Loucy (cell line): ENCODE measurements at regions not wholly inside any gene's neighbourhood (a gene's known extent, or its start where the extent isn't known, plus 50 kb on each side); places are given as distances from the start of the nearest gene placed in this dataset.

Experiments
- H2AFZ ChIP-seq: fragments of 200-600 bp; sonication (generic); 2 replicates; pipeline ENCODE4 v1.6.0; 2016; ENCODE audit warnings: antibody characterized with exemption, mild to moderate bottlenecking, low read length, moderate library complexity
- H3F3A ChIP-seq: fragments of 200-600 bp; 2 replicates; pipeline ENCODE4 v1.6.0; 2016; ENCODE audit warnings: antibody characterized with exemption, low read depth, mild to moderate bottlenecking
- H3K27me3 ChIP-seq: fragments of 200-600 bp; sonication (generic); 2 replicates; pipeline ENCODE4 v1.6.1; 2014; ENCODE audit warnings: low read length, mild to moderate bottlenecking; ENCODE audit not compliant: insufficient read depth, poor library complexity, severe bottlenecking
- H3K36me3 ChIP-seq: fragments of 200-600 bp; sonication (generic); 2 replicates; pipeline ENCODE4 v1.6.1; 2016; ENCODE audit warnings: low read length; ENCODE audit not compliant: insufficient read depth
- H3K4me1 ChIP-seq: fragments of 200-600 bp; sonication (generic); 2 replicates; pipeline ENCODE4 v1.5.1; 2014; ENCODE audit warnings: low read length, mild to moderate bottlenecking; ENCODE audit not compliant: insufficient read depth, poor library complexity, severe bottlenecking
- H3K4me2 ChIP-seq: fragments of 200-600 bp; sonication (generic); 2 replicates; pipeline ENCODE4 v1.6.0; 2014; ENCODE audit warnings: antibody characterized with exemption, low read length, low read depth, mild to moderate bottlenecking; ENCODE audit not compliant: poor library complexity, severe bottlenecking
- H3K4me3 ChIP-seq: fragments of 200-600 bp; sonication (generic); 2 replicates; pipeline ENCODE4 v1.5.1; 2014; ENCODE audit warnings: low read length, mild to moderate bottlenecking, mixed read lengths; ENCODE audit not compliant: poor library complexity, severe bottlenecking
- H3K79me2 ChIP-seq: fragments of 200-600 bp; sonication (generic); 2 replicates; pipeline ENCODE4 v1.6.1; 2014; ENCODE audit warnings: low read length; ENCODE audit not compliant: insufficient read depth
- H3K9ac ChIP-seq: fragments of 200-600 bp; sonication (generic); 2 replicates; pipeline ENCODE4 v1.6.0; 2014; ENCODE audit warnings: mild to moderate bottlenecking, low read depth, low read length, moderate library complexity; ENCODE audit not compliant: poor library complexity, severe bottlenecking
- H3K9me2 ChIP-seq: fragments of 200-600 bp; sonication (generic); replicated peaks from 2 replicates; pipeline ENCODE4 v1.6.1; 2016; ENCODE audit warnings: low read depth, low read length, mixed read lengths
- H3K9me3 ChIP-seq: fragments of 200-600 bp; sonication (generic); 2 replicates; pipeline ENCODE4 v1.6.1; 2014; ENCODE audit warnings: mild to moderate bottlenecking, antibody characterized with exemption, low read length, low read depth; ENCODE audit not compliant: insufficient read depth
- H4K20me1 ChIP-seq: fragments of 200-600 bp; sonication (generic); 2 replicates; pipeline ENCODE4 v1.6.0; 2014; ENCODE audit warnings: antibody characterized with exemption, low read length, mild to moderate bottlenecking; ENCODE audit not compliant: insufficient read depth, poor library complexity, severe bottlenecking
- EZH2phosphoT487 ChIP-seq: fragments of 200-600 bp; IDR thresholded peaks from 2 replicates; pipeline ENCODE4 v1.6.1; 2018; ENCODE audit warnings: antibody characterized with exemption, mild to moderate bottlenecking, moderate library complexity, borderline replicate concordance
- TF ChIP-seq, protein P1 (sequence below): fragments of 200-600 bp; sonication (generic); conservative IDR thresholded peaks from 2 replicates; pipeline ENCODE4 v1.5.1; 2014; ENCODE audit warnings: mild to moderate bottlenecking, antibody characterized with exemption, low read length

GRCh38 chr2:64938607-64939285, 50.5 kb upstream of the SLC1A4 start:
- Histone ChIP-seq H2AFZ (no peak overlapping the region), H3K9me3 (peaks cover 2% of the 10 kb centered on the region; the same call in 1 of the 2 replicates), H3F3A (no peaks in the 10 kb centered on the region), H3K9me2 (no peaks in the 10 kb centered on the region), H3K27me3 (no peaks in the 10 kb centered on the region), H4K20me1 (no peaks in the 10 kb centered on the region), H3K4me3 (no peak overlapping the region), H3K36me3 (no peaks in the 10 kb centered on the region; the same call in 1 of the 2 replicates), H3K4me1 (peaks cover 32% of the 10 kb centered on the region), H3K79me2 (no peaks in the 10 kb centered on the region), H3K4me2 (peak overlapping the region; percentile 29), H3K9ac (no peak overlapping the region)
- TF ChIP-seq, protein P1, sequence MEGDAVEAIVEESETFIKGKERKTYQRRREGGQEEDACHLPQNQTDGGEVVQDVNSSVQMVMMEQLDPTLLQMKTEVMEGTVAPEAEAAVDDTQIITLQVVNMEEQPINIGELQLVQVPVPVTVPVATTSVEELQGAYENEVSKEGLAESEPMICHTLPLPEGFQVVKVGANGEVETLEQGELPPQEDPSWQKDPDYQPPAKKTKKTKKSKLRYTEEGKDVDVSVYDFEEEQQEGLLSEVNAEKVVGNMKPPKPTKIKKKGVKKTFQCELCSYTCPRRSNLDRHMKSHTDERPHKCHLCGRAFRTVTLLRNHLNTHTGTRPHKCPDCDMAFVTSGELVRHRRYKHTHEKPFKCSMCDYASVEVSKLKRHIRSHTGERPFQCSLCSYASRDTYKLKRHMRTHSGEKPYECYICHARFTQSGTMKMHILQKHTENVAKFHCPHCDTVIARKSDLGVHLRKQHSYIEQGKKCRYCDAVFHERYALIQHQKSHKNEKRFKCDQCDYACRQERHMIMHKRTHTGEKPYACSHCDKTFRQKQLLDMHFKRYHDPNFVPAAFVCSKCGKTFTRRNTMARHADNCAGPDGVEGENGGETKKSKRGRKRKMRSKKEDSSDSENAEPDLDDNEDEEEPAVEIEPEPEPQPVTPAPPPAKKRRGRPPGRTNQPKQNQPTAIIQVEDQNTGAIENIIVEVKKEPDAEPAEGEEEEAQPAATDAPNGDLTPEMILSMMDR = no peak
- TF ChIP-seq EZH2phosphoT487 = no peak

DNA sequence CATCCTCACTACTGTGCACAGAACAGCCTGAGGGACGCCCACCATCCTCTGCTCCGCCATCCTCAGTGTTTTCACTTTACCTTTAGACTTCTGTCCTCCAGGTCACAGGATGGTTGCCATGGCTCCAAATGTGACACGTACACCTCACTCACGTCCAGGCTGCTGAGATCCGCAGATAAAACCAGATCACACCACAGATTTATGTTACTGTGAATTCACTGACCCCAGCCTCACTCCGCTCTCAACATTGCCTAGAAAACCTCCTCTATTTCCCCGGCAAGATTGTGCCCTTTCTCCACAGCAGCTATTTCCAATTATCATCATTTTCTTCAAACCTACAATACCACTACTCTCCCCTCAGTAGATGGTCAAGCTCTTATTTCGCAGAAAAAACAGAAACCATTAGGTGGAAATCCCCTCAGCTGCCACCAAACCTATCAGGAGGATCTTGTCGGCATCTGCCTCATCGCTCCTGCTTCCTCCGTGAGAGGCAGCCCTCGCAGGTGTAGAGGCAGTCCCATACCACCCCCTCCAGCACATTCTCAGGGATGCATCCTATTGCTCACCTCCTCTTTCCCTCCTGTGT, 49.8 kb upstream of the SLC1A4 start:
- H3K4me1 ChIP-seq = peaks cover 39% of the 10 kb centered on the region
- peaks cover 4% of the 10 kb centered on the region; the same call in 1 of the 2 replicates for H3K79me2 ChIP-seq
- no peaks in the 10 kb centered on the region for H3K9me2 ChIP-seq
- peak overlapping the region; percentile 29 for H3K4me2 ChIP-seq
- TF ChIP-seq, protein P1 = no peak
- TF ChIP-seq EZH2phosphoT487 = no peak
- no peaks in the 10 kb centered on the region; the same call in 1 of the 2 replicates for H3K36me3 ChIP-seq
- H3K9me3 ChIP-seq = peaks cover 2% of the 10 kb centered on the region; the same call in 1 of the 2 replicates
- no peaks in the 10 kb centered on the region for H3F3A ChIP-seq
- H3K4me3 ChIP-seq = no peak overlapping the region
- H3K9ac ChIP-seq = peak overlapping the region; percentile 31
- no peak overlapping the region; the same call in 1 of the 2 replicates for H2AFZ ChIP-seq
- H4K20me1 ChIP-seq = no peaks in the 10 kb centered on the region
- no peaks in the 10 kb centered on the region for H3K27me3 ChIP-seq
